Endothelial cell of hepatic sinusoid (primary cell): ENCODE measurements at regions not wholly inside any gene's neighbourhood (a gene's known extent, or its start where the extent isn't known, plus 50 kb on each side); places are given as distances from the start of the nearest gene placed in this dataset.

Experiments
- in situ Hi-C: cut with HindIII; loops from 2 replicates; pipeline ENCODE4 v1.10.0; 2017; ENCODE audit warnings: low sequenced_read_pairs

DNA sequence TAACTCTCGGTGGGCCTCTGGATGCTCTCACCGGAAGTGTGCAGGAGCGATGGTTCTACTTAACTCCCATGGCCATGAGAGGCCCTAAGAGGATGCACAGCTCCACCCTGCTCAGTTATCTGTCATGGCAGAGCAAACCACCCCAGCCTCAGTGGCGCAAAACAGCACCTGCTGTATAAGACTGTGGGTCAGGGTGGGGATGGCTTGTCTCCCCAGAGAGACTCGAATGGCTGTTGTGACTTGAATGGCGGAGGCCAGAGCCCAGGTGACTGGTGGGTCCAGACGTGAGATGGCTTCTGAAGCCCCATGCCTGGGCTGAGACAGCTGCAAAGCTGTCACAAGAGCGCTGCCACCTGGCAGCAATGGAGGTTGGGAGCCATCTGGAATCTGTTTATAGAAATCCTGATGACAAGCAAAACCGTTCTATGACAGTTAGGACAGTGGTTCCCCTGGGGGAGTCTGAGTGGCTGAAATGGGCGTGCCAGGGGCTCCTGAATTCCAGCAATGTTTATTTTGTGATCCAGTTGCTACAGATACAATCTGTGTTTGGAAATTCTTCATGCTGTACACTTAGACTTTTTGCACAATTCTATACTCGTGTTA, 490.5 kb downstream of the TCERG1L start:
- in situ Hi-C loops: no loop called here

- in situ Hi-C loops: no loop called here
Measured at GRCh38 chr10:130824230-130825014, 487.1 kb downstream of the TCERG1L start.

DNA sequence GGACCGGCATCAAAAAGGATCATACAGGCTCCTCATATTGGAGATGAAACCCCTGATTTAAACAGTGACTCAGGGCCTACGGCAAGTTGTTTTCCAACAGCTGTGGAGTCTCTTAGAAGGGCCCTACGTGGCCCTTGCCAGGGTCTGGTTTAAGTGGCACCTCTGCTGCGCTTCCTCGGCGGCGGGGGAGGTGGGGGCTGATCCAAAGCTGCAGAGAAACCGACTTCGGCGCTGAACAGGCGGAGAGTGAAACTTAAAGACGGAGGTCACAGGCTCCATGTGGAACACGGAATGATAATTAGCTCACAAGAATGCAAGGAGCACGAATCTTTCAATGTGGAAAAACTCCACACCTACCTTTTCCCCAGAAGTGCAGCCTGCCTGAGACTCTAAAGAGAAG, 477.9 kb downstream of the TCERG1L start:
- in situ Hi-C loops: no loop called here

DNA sequence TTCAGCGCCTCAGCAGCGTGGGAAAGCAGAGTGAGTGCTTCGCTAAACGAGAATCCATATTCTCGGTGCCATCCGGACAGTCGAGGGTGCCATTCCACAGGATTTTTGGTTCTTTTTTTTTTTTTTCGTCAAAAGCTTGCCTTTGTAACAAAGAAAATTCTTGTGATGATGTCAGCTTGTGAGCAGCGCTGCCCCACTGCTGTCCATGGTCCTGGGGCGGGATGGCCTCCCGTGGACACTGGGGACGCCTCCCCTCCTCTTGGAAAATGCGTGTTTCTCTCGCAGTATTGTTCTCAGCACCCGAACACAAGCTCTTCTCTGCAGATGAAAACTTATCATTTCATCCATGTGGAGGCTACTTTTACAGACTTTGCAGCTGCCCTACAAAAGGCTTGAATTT, 477.4 kb downstream of the TCERG1L start:
- in situ Hi-C loops: no loop called here

GRCh38 chr10:130834573-130834972, 476.9 kb downstream of the TCERG1L start:
- in situ Hi-C loops: no loop called here

DNA sequence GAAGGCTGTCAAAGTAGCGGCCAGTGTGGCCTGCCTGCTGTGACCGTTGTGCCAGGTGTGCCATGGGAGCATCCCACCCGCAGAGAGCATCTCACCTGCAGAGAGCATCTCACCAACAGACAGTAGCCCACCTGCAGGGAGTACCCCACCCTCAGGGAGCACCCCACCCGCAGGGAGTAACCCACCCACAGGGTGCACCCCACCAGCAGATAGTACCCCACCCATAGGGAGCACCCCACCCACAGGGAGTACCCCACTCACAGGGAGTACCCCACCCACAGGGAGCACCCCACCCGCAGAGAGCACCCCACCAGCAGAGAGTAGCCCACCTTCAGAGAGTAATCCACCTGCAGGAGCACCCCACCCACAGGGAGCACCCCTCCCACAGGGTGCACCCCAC, 476.5 kb downstream of the TCERG1L start:
- in situ Hi-C loops: no loop called here

- in situ Hi-C loops: no loop called here
Measured at GRCh38 chr10:130836344-130836743, 475.2 kb downstream of the TCERG1L start.

GRCh38 chr10:130843051-130843653, 468.4 kb downstream of the TCERG1L start:
- in situ Hi-C loops: no loop called here

GRCh38 chr10:130844310-130844709, 467.2 kb downstream of the TCERG1L start:
- in situ Hi-C loops: no loop called here

DNA sequence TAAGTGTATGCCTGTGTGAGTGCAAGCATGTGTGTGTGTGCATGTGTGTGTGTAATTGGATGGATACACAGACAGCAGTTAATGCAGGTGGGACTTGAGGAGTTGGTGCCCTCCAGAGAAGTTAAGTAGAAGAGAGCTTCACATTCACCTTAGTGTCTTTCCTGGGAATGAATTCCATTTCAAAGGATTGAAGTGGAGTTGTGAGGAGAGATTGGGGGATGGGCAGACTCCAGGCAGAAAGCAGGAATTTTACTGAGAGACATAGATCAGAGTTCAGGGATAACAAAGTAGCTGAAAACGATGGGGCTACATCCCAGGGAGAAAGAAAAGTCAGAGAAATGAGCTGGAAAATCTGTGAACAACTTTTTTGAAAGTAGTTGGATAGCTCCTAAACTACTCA, 464.4 kb downstream of the TCERG1L start:
- in situ Hi-C loops: no loop called here

DNA sequence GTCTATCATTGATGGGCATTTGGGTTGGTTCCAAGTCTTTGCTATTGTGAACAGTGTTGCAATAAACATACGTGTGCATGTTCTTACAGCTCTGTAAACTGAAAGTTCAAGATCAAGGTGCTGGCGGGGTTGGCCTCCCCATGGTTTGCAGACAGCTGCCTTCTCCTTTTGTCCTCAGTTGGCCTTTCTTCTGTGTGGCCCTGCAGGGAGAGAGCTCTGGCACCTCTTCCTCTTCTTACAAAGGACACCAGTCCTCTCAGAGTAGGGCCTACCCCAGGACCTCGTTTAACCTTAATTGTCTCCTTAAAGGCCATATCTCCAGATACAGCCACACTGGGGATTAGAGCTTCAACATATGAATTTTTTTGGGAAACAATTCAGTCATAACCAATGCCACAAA, 462.7 kb downstream of the TCERG1L start:
- in situ Hi-C loops: no loop called here

DNA sequence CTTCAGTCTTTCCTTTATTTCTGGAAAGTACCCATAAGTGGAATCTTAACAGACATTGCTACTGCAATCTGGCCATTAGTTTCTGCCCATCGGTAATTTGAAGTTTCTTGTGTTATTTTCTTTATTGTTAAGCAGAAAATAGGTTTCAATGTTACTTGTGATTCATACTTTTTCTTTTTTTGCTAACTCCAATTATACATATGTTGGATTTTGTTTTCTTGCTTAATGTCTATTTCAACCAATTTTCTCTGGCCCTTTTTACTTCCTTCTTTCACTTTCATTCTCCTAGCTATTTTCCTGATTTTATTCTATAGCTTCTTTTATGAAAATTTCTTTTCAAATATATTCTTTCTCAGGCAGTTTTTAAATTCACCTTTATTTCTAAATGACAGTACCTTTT, 457.4 kb downstream of the TCERG1L start:
- in situ Hi-C loops: no loop called here

GRCh38 chr10:130857631-130858295, 453.8 kb downstream of the TCERG1L start:
- in situ Hi-C loops: loop anchor here (5.0 kb wide), 1 partner anchor 75 kb away; no protein-coding TSS in a partner anchor

DNA sequence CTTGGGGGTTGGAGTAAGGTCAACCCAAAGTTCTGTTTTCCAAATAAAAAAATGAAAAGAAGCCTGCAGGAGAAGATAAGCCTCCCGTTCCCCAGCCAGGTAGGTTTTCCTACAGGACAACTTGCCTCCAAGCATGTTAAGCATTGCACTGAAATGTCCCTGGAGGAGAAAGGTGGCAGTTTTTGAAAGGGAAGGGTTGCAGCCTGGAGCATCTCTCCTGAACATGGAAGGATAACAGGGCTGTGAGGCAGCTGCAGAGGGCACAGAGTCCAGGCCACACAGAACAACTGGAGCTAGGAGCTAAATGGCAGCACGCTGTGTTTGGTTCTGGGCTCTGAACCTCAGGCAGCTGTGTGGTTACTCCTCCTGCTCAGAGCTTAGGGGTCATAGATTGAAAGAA, 452.9 kb downstream of the TCERG1L start:
- in situ Hi-C loops: loop anchor here (5.0 kb wide), 1 partner anchor 76 kb away; no protein-coding TSS in a partner anchor

GRCh38 chr10:130859427-130859826, 452.1 kb downstream of the TCERG1L start:
- in situ Hi-C loops: loop anchor here (5.0 kb wide), 1 partner anchor 77 kb away; no protein-coding TSS in a partner anchor

DNA sequence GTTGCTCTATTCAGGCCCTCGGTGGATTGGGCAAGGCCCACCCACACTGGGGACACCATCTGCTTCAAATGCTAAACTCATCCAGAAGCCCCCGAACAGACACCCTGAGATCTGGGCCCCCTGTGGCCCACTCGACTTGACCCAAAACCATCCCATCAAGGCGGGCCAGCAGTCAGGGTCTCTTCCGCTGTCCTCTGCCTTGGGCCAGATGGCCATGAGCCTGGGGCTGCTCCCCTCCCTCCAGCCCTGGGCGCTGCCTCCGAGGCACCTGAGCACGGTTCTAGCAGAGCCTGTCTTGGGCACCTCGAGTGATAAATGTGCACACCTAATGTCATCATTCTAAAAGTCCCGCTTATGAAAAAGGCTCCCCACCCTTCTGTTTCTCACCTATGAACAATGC, 449.4 kb downstream of the TCERG1L start:
- in situ Hi-C loops: no loop called here

GRCh38 chr10:130862626-130863025, 448.9 kb downstream of the TCERG1L start:
- in situ Hi-C loops: no loop called here

DNA sequence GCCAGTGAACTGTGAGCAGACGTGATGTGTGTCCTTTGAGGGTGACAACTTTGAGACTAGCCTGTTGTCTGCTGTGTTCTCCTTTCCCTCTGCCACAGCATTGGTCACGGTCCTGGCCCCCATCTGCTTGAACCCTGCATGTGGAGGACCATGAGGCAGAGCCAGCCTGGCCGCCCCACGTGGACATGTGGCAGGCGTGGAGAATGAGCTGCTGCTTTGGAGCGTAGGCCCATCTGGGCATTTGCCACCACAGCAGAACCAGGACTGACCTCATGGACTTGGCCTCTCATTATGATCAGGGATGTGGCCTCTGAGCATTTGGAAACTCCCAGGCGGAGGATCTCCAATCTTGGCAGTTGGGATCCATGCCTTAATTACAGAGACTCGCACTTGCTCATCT, 448.5 kb downstream of the TCERG1L start:
- in situ Hi-C loops: no loop called here

- in situ Hi-C loops: no loop called here
Measured at GRCh38 chr10:130864961-130865818, 446.3 kb downstream of the TCERG1L start.

GRCh38 chr10:130866857-130867256, 444.7 kb downstream of the TCERG1L start:
- in situ Hi-C loops: no loop called here
